Mesodermal cell (in vitro differentiated cells): ENCODE measurements at regions not wholly inside any gene's neighbourhood (a gene's known extent, or its start where the extent isn't known, plus 50 kb on each side); places are given as distances from the start of the nearest gene placed in this dataset.

Experiments
- H3K27ac ChIP-seq: 2 replicates; pipeline ENCODE4 v1.7.0; 2013; ENCODE audit warnings: mild to moderate bottlenecking, low read depth, low read length, moderate library complexity; ENCODE audit not compliant: severe bottlenecking
- H3K36me3 ChIP-seq: 2 replicates; pipeline ENCODE4 v1.7.1; 2013; ENCODE audit warnings: mild to moderate bottlenecking, low read length, moderate library complexity; ENCODE audit not compliant: control insufficient read depth, insufficient read depth
- H3K4me1 ChIP-seq: one replicate; pipeline ENCODE4 v1.7.1; 2013; ENCODE audit warnings: mild to moderate bottlenecking, low read length; ENCODE audit not compliant: insufficient read depth, control insufficient read depth, poor library complexity, severe bottlenecking
- H3K4me3 ChIP-seq: 2 replicates; pipeline ENCODE4 v1.7.0; 2013; ENCODE audit warnings: low read length, control low read depth, mild to moderate bottlenecking; ENCODE audit not compliant: insufficient read depth, poor library complexity, severe bottlenecking; ENCODE audit errors: extremely low read depth
- H3K9me3 ChIP-seq: 2 replicates; pipeline ENCODE4 v1.7.1; 2013; ENCODE audit warnings: mild to moderate bottlenecking, low read length, moderate library complexity; ENCODE audit not compliant: control insufficient read depth
- WGBS, 2 experiments: methylation state at CpG; one replicate each; pipeline ENCODE4 v1.1.5; 2013; ENCODE audit warnings: missing lambda C conversion rate in 2 of 2; ENCODE audit not compliant: insufficient coverage in 2 of 2; 5-methylcytosine and 5-hydroxymethylcytosine counted together

GRCh38 chr12:125744201-125744600 is 679.0 kb downstream of the AACS start:
- H3K9me3 ChIP-seq = peaks cover 12% of the 10 kb centered on the region
- H3K36me3 ChIP-seq = no peaks in the 10 kb centered on the region
- WGBS, 2 experiments = 60% methylated on average over 1 of the region's 4 CpGs; no CpG with 5 or more reads in 1 of the 2 experiments
- H3K4me1 ChIP-seq = no peaks in the 10 kb centered on the region
- no peak overlapping the region for H3K27ac ChIP-seq
- H3K4me3 ChIP-seq = no peak overlapping the region

DNA sequence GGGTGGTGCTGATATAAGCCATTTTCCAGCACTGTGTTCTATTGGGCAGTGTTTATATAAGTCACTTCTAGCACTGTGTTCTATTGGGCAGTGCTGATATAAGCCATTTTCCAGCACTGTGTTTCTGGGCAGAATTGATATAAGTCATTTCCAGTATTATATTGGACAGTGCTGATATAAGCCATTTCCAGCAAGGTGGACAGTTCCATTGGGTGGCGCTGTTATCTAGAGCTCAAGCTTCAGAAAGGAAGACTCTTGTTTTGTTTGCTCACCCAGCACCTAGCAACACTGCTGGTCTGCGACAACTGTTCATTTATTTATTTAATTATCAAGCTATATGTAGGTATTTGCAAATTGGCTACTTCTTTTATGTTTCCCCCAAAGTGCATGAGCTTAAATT is 690.3 kb downstream of the AACS start:
- Histone ChIP-seq H3K9me3 (no peaks in the 10 kb centered on the region), H3K4me1 (no peaks in the 10 kb centered on the region), H3K4me3 (no peak overlapping the region), H3K36me3 (no peaks in the 10 kb centered on the region), H3K27ac (no peak overlapping the region)
- WGBS, 2 experiments = no CpG with 5 or more reads among the region's 2 CpGs

DNA sequence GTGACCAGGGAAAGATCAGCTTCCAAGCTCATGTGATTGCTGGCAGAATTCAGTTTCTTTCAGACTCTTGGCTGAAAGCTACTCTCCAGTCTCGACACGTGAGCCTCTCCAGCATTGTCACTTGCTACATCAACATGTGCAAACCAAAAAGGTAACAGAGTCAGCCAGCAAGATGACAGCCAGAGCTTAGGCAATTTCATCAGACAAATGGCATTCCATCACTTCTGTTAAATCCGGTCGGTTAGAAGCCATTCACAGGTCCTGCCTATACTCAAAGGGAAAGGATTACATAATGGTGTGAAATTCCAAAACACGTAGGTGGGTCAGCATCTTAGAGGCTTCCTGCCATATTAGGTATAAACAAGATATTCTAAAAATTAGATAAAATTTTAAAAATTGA is 700.9 kb downstream of the AACS start:
- Histone ChIP-seq H3K9me3 (peaks cover 6% of the 10 kb centered on the region), H3K4me3 (no peak overlapping the region), H3K27ac (no peak overlapping the region), H3K4me1 (no peaks in the 10 kb centered on the region), H3K36me3 (no peaks in the 10 kb centered on the region)
- 89 to 93% methylated on average over 2 to 3 of the region's 5 CpGs for WGBS, 2 experiments

DNA sequence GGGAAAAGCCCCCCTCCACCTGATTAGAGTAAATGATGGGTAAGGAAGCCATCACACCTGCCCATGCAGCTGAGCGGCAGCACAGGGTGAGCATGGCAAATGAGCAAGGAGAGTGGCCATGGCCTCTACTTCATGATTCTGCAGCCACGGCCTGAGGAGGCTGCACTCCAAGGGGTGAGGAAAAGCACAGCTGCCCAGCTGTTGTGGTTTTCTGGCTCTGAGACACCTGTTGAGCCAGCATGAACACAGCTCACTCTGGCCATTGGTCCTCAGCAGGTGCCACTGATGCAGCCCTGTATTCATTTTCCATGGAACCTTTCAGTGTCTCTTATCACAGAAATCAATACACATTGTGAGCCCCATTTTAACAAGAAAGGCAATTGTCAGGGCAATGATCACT is 707.2 kb downstream of the AACS start:
- peaks cover 3% of the 10 kb centered on the region for H3K9me3 ChIP-seq
- no peak overlapping the region for H3K4me3 ChIP-seq
- no peak overlapping the region for H3K27ac ChIP-seq
- 88 to 100% methylated on average over 1 to 2 of the region's 2 CpGs for WGBS, 2 experiments
- H3K36me3 ChIP-seq = no peaks in the 10 kb centered on the region
- no peaks in the 10 kb centered on the region for H3K4me1 ChIP-seq

GRCh38 chr12:125773033-125773640 is 707.9 kb downstream of the AACS start:
- H3K27ac ChIP-seq = no peak overlapping the region
- no peaks in the 10 kb centered on the region for H3K4me1 ChIP-seq
- peaks cover 3% of the 10 kb centered on the region for H3K9me3 ChIP-seq
- no peak overlapping the region for H3K4me3 ChIP-seq
- WGBS, 2 experiments = 32 to 33% methylated on average over 10 to 11 of the region's 14 CpGs
- H3K36me3 ChIP-seq = no peaks in the 10 kb centered on the region

GRCh38 chr12:125775507-125775906 is 710.3 kb downstream of the AACS start:
- Histone ChIP-seq H3K4me1 (no peaks in the 10 kb centered on the region), H3K9me3 (peaks cover 3% of the 10 kb centered on the region), H3K27ac (no peak overlapping the region), H3K36me3 (no peaks in the 10 kb centered on the region), H3K4me3 (no peak overlapping the region)
- no CpG with 5 or more reads among the region's 3 CpGs for WGBS, 2 experiments

DNA sequence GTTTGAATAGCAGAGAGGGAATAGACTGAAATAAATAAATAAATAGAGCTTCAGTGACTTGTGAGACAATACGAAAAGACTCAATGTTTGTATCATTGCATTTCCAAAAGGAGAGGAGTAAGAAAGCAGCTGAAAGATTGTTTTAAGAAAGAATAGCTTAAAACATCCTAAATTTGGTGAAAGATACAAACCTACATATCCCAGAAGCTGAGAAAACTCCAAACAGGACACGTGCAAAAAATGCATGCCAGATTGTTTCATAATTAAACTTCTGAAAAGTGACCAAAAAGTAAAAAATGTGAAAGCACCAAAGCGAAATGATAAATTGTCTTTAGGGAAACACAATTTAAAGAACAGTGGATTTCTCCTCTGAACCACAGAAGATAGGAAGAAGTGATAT is 711.0 kb downstream of the AACS start:
- WGBS, 2 experiments = 60 to 90% methylated on average over 1 to 2 of the region's 3 CpGs
- no peaks in the 10 kb centered on the region for H3K4me1 ChIP-seq
- H3K27ac ChIP-seq = no peak overlapping the region
- no peaks in the 10 kb centered on the region for H3K36me3 ChIP-seq
- no peak overlapping the region for H3K4me3 ChIP-seq
- peaks cover 3% of the 10 kb centered on the region for H3K9me3 ChIP-seq

DNA sequence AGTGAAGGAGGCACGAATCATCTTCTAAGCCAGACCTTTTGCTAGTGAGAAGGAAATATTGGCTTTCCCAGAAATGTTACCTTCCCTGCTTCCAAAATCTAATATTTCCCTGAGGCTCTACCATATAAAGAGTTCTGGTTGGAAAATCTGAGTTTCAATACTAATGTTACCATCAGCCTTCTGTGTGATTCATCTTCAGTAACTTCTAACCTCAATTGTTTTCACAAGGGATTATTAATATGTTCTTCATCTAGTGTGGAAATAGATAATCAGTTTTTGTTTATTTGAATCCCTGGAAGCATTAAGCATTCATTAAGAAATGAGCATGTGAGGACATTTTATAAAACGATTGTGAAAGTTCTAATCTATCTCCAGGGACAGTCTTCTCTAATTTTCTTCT is 720.9 kb downstream of the AACS start:
- Histone ChIP-seq H3K27ac (no peak overlapping the region), H3K9me3 (peaks cover 28% of the 10 kb centered on the region), H3K4me3 (no peak overlapping the region), H3K36me3 (no peaks in the 10 kb centered on the region), H3K4me1 (no peaks in the 10 kb centered on the region)
- no CpG with 5 or more reads among the region's 2 CpGs for WGBS, 2 experiments

GRCh38 chr12:125794401-125794800 is 729.2 kb downstream of the AACS start:
- Histone ChIP-seq H3K4me1 (no peaks in the 10 kb centered on the region), H3K36me3 (no peaks in the 10 kb centered on the region), H3K27ac (no peak overlapping the region), H3K4me3 (no peak overlapping the region), H3K9me3 (peaks cover 21% of the 10 kb centered on the region)
- WGBS, 2 experiments = 67 to 80% methylated on average over 1 to 3 of the region's 3 CpGs

DNA sequence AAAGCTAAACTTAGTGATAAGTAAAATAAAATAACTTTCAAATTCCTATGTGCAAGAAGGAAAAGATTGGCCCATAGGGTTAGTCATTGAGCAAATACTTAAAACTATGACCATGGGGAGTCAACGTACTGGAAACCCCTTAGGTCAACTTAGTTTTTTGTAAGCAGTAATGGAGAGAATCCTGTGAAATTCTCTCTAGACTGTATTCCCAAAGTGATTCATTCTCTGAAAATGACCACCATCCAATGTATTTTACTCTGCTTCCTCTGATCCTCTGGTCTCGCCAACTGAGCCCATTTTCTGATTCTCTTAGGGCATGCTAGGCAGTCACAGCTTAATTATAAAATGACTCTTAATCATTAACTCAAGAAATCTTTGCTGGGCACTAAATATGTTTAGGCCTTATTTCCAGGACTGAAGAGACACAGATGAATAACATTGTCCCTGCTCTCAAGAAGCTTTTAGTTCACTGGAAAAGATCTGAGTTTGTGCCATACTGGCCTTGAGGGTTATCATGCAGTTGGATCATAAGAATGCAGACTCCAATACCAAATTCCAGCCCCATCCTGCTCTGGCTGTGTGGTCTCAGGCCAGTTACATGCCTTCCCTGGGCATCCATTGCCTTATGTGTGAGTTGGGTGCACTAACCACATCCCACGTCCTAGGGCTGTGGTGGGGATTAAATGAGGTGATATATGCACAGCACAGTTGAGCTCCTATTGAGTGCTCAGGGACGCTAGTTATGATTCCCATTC is 732.4 kb downstream of the AACS start:
- no peaks in the 10 kb centered on the region for H3K9me3 ChIP-seq
- H3K4me3 ChIP-seq = no peak overlapping the region
- H3K27ac ChIP-seq = no peak overlapping the region
- H3K4me1 ChIP-seq = no peaks in the 10 kb centered on the region
- H3K36me3 ChIP-seq = no peaks in the 10 kb centered on the region
- WGBS, 2 experiments = 88 to 93% methylated on average over 2 to 3 of the region's 4 CpGs

- Histone ChIP-seq H3K4me1 (no peaks in the 10 kb centered on the region), H3K36me3 (no peaks in the 10 kb centered on the region), H3K9me3 (peaks cover 2% of the 10 kb centered on the region), H3K4me3 (no peak overlapping the region), H3K27ac (no peak overlapping the region)
- whole genome bisulfite sequencing, 2 experiments = 68 to 93% methylated on average over 7 of the region's 7 CpGs
These were observed 739.4 kb downstream of the AACS start for GRCh38 chr12:125804660-125805059.
